DOHH2 (cell line): ENCODE measurements at regions not wholly inside any gene's neighbourhood (a gene's known extent, or its start where the extent isn't known, plus 50 kb on each side); places are given as distances from the start of the nearest gene placed in this dataset.

ENCODE experiments used
- H3F3A ChIP-seq: fragments of 200-600 bp; sonication (generic), shearing (Covaris generic); 2 replicates; pipeline ENCODE4 v1.6.0; 2016; ENCODE audit warnings: antibody characterized with exemption, mild to moderate bottlenecking; ENCODE audit not compliant: control insufficient read depth, insufficient read depth
- H3K27ac ChIP-seq: fragments of 200-600 bp; sonication (generic); 2 replicates; pipeline ENCODE4 v1.5.1; 2014; ENCODE audit warnings: low read depth, mild to moderate bottlenecking, low read length, moderate library complexity
- H3K27me3 ChIP-seq: fragments of 200-600 bp; sonication (generic); 2 replicates; pipeline ENCODE4 v1.6.1; 2014; ENCODE audit warnings: mild to moderate bottlenecking, low read length, mixed read lengths; ENCODE audit not compliant: control insufficient read depth
- H3K36me3 ChIP-seq: fragments of 200-600 bp; sonication (generic); 2 replicates; pipeline ENCODE4 v1.6.1; 2014; ENCODE audit warnings: mild to moderate bottlenecking, low read length, moderate library complexity, mixed read lengths; ENCODE audit not compliant: control insufficient read depth
- H3K4me1 ChIP-seq: fragments of 200-600 bp; sonication (generic); 2 replicates; pipeline ENCODE4 v1.6.1; 2014; ENCODE audit warnings: mild to moderate bottlenecking, low read length, mixed read lengths; ENCODE audit not compliant: control insufficient read depth
- H3K4me2 ChIP-seq: fragments of 200-600 bp; sonication (generic); 2 replicates; pipeline ENCODE4 v1.6.0; 2014; ENCODE audit warnings: mild to moderate bottlenecking, low read length, moderate library complexity
- H3K4me3 ChIP-seq: fragments of 200-600 bp; sonication (generic); 2 replicates; pipeline ENCODE4 v1.5.1; 2014; ENCODE audit warnings: mild to moderate bottlenecking, low read length, mixed read lengths
- H3K79me2 ChIP-seq: fragments of 200-600 bp; sonication (generic); 2 replicates; pipeline ENCODE4 v1.6.1; 2014; ENCODE audit warnings: mild to moderate bottlenecking, low read length, mixed read lengths; ENCODE audit not compliant: control insufficient read depth
- H3K9me2 ChIP-seq: fragments of 200-600 bp; sonication (generic); replicated peaks from 2 replicates; pipeline ENCODE4 v1.6.1; 2014; ENCODE audit warnings: mild to moderate bottlenecking, low read length, mixed read lengths; ENCODE audit not compliant: control insufficient read depth
- H3K9me3 ChIP-seq: fragments of 200-600 bp; sonication (generic); 2 replicates; pipeline ENCODE4 v1.6.1; 2014; ENCODE audit warnings: antibody characterized with exemption, low read length, mixed read lengths; ENCODE audit not compliant: control insufficient read depth, insufficient read depth
- H4K20me1 ChIP-seq: fragments of 200-600 bp; sonication (generic); 2 replicates; pipeline ENCODE4 v1.6.0; 2014; ENCODE audit warnings: low read depth, mild to moderate bottlenecking, antibody characterized with exemption, low read length, moderate library complexity; ENCODE audit not compliant: control insufficient read depth, insufficient read depth
- EZH2phosphoT487 ChIP-seq: fragments of 200-600 bp; sonication (generic); IDR thresholded peaks from 2 replicates; pipeline ENCODE4 v1.6.1; 2017; ENCODE audit warnings: borderline replicate concordance, mild to moderate bottlenecking, antibody characterized with exemption, low read length, moderate library complexity, mixed read lengths
- TF ChIP-seq, protein P1 (sequence below): fragments of 200-600 bp; sonication (generic); IDR thresholded peaks from one replicate; pipeline ENCODE4 v1.5.1; 2014; ENCODE audit warnings: antibody characterized with exemption, mild to moderate bottlenecking, low read depth, low read length; ENCODE audit not compliant: poor library complexity, severe bottlenecking

DNA sequence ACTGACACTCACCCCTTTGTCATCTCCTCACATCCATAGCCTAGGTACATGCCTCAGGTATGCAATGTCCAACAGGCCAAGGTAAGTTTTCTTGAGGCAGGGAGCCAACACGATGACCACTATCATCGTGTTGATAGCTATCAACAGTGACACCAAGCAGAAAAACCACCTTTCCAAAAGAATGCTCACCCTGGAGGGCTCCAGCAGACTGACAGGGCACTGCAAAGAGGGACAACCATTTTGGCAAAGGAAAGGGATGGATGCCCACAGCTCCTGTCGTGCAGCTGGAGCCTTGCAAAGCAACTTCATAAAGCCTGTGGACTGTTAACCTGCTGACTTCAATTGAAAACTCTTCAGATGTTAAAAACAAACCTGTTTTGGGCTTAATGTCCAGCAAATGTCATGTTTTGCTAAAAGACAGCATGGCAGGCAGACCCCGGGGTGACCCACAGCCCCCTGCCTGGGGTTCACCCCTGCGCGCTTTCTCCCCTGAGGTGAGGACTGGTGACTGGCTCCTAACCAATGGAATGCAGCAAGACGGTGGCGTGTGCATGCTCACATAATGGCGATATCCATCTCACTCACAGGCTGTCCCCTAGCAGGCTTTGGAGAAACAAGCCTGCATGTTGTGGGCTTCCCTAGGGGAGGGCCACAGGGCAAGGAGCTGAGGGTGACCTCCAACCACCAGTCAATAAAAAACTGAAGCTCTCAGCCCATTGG is 293.8 kb downstream of the TCERG1L start:
- Histone ChIP-seq H3K79me2 (no peaks in the 10 kb centered on the region), H3K4me1 (no peaks in the 10 kb centered on the region), H3K27me3 (no peaks in the 10 kb centered on the region), H4K20me1 (no peaks in the 10 kb centered on the region), H3K9me2 (no peaks in the 10 kb centered on the region), H3K36me3 (no peaks in the 10 kb centered on the region), H3K9me3 (no peaks in the 10 kb centered on the region; the same call in 1 of the 2 replicates), H3K4me3 (no peak overlapping the region), H3F3A (no peaks in the 10 kb centered on the region), H3K4me2 (no peak overlapping the region), H3K27ac (no peak overlapping the region)
- TF ChIP-seq, protein P1, sequence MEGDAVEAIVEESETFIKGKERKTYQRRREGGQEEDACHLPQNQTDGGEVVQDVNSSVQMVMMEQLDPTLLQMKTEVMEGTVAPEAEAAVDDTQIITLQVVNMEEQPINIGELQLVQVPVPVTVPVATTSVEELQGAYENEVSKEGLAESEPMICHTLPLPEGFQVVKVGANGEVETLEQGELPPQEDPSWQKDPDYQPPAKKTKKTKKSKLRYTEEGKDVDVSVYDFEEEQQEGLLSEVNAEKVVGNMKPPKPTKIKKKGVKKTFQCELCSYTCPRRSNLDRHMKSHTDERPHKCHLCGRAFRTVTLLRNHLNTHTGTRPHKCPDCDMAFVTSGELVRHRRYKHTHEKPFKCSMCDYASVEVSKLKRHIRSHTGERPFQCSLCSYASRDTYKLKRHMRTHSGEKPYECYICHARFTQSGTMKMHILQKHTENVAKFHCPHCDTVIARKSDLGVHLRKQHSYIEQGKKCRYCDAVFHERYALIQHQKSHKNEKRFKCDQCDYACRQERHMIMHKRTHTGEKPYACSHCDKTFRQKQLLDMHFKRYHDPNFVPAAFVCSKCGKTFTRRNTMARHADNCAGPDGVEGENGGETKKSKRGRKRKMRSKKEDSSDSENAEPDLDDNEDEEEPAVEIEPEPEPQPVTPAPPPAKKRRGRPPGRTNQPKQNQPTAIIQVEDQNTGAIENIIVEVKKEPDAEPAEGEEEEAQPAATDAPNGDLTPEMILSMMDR: no peak
- TF ChIP-seq EZH2phosphoT487: no peak

DNA sequence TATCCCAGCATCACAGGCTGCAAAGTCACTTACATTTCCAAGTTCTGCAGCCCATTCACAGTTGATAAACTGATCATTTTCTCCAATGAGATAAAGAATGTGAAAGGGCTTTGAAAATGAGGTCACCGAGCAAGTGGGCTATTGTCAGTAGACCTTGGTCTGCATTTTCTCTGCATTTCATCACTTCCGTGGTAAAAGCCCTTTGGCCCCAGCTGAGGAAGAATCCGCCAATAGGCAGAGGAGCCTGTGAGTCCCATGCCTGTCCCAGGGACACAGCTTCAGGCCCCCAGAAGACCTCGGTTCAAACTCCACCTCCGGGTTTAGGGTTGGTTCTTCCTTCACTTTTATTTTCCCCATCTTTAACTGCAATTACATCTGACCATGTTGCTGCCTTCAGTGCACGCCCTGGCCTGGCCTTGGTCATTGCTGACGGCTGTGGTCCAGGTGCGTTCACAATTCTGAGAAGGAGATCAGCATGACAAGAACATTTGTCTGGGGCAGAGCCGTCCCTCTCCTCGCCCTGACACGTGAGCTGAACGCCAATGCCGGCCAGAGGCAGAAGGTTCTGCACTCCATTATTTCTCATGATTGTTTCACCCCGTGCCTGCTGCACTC is 292.5 kb downstream of the TCERG1L start:
- no peaks in the 10 kb centered on the region for H4K20me1 ChIP-seq
- no peaks in the 10 kb centered on the region for H3K27me3 ChIP-seq
- TF ChIP-seq EZH2phosphoT487: no peak
- TF ChIP-seq, protein P1: no peak
- H3K4me1 ChIP-seq: no peaks in the 10 kb centered on the region
- H3K4me2 ChIP-seq: no peak overlapping the region
- no peaks in the 10 kb centered on the region; the same call in 1 of the 2 replicates for H3K9me3 ChIP-seq
- H3K27ac ChIP-seq: no peak overlapping the region
- no peaks in the 10 kb centered on the region for H3K36me3 ChIP-seq
- H3K9me2 ChIP-seq: no peaks in the 10 kb centered on the region
- H3K4me3 ChIP-seq: no peak overlapping the region
- H3K79me2 ChIP-seq: no peaks in the 10 kb centered on the region
- H3F3A ChIP-seq: no peaks in the 10 kb centered on the region

DNA sequence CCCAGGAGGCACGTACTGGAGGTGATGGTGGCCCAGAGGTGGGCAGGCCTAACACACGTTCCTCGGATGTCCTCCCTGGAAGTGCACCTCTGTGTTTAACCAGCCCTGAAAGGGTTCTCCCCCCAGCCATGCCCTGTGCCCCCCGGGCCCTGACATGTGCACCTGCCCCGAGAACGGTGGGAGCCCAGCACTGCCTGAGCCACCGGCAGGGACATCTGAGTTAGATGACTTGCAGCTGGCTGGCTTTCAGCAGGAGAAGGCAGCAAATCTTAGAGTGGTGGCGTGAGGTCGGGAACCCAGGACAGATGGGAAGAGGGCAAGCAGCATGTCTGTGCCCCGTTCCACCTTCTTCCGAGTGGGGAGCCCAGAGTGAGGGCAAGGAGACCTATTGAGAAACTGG is 291.8 kb downstream of the TCERG1L start:
- H3K36me3 ChIP-seq: no peaks in the 10 kb centered on the region
- H3K27me3 ChIP-seq: no peaks in the 10 kb centered on the region
- H3K9me2 ChIP-seq: no peaks in the 10 kb centered on the region
- H3K4me1 ChIP-seq: no peaks in the 10 kb centered on the region
- no peak for TF ChIP-seq EZH2phosphoT487
- TF ChIP-seq, protein P1: no peak
- H3K9me3 ChIP-seq: no peaks in the 10 kb centered on the region; the same call in 1 of the 2 replicates
- H4K20me1 ChIP-seq: no peaks in the 10 kb centered on the region
- no peak overlapping the region for H3K4me3 ChIP-seq
- no peaks in the 10 kb centered on the region for H3F3A ChIP-seq
- H3K79me2 ChIP-seq: no peaks in the 10 kb centered on the region
- H3K4me2 ChIP-seq: no peak overlapping the region
- no peak overlapping the region for H3K27ac ChIP-seq
